ENCODE measurements at regions not wholly inside any gene's neighbourhood (a gene's known extent, or its start where the extent isn't known, plus 50 kb on each side); places are given as distances from the start of the nearest gene placed in this dataset.

DNA sequence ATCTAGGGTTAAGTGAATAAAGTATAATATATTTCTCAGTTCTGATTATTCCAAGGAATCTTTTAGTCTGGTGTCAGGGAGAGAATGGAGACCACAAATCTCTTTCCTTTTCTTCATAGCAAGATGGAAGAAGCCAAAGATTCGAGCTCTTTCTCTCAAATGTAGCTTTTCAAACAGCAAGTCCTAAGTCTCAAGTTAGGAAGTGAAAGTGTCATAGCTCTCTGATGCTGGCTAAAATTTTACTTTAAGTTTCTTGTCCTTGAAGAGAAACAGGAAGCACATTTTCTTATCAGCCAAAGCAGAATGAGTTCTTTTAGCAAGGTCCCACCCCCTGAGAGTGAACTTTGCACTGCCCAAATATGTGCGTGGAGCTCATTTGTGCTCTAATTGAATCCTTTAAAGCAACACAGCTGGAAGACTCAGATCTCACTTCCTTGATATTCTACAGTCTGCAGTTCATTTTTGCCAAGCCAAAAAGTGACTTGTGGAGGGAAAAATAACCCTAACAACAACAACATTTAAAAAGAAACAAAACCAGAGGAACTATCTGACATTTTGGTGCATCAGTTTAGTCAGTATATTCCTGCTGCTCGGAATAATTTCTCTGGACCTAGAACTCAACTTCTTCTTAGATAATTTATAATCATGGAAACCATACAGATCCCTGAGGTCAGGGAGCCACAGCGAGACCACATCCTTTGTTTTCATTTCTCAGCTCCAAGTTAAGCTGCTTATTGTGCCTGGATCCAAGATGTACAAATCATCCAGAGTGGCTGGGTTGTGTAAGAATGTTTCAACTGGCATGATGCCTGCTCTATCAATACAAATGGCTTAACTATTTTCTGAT, 238.7 kb upstream of the P2RY1 start:
- TF ChIP-seq GABPA (IDR thresholded peaks at IDR 0.05; ENCODE audit: low read depth): no peak
- no peak for TF ChIP-seq CTCF (IDR thresholded peaks at IDR 0.05; ENCODE audit: insufficient read depth, low read length)
